ENCODE measurements at regions not wholly inside any gene's neighbourhood (a gene's known extent, or its start where the extent isn't known, plus 50 kb on each side); places are given as distances from the start of the nearest gene placed in this dataset.

GRCh38 chr17:71329310-71330098 lies 791.3 kb upstream of the SOX9 start:
- TF ChIP-seq CTCF (conservative IDR thresholded peaks at IDR 0.05; ENCODE audit: low read length): no peak
- no peak for TF ChIP-seq EZH2phosphoT487 (IDR thresholded peaks at IDR 0.05; ENCODE audit: borderline replicate concordance)

Measured in Loucy (cell line).